ENCODE measurements at regions not wholly inside any gene's neighbourhood (a gene's known extent, or its start where the extent isn't known, plus 50 kb on each side); places are given as distances from the start of the nearest gene placed in this dataset.

DNA sequence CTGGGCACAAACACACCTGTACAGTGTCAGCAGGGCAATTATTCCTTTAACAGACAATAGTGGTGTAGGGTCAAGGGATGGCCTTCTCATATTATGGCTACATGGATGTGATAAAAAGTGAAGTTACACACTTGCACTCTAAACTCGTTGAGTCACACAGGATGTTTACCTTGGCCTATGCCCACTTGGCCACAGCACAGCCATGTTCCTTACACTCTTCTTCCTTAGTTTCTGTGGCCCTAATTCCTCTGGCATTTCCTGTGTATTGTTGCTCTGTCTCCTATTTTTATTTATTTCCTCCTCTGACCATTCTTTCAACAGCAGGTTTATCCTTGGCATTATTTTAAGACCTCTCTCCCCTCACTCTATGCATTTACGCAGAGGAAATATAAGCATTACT, 86.8 kb upstream of the NPFFR2 start:
- no peak for TF ChIP-seq POLR2A (IDR thresholded peaks at IDR 0.05; ENCODE audit: borderline replicate concordance, extremely low read depth, insufficient read depth, insufficient read length)
- TF ChIP-seq EGR1 (IDR thresholded peaks at IDR 0.05; ENCODE audit: low read depth): no peak
- no peak for TF ChIP-seq TCF7L2 (IDR thresholded peaks at IDR 0.05; ENCODE audit: borderline replicate concordance, extremely low read depth, insufficient read depth, insufficient read length)
- no peak for TF ChIP-seq JUND (IDR thresholded peaks at IDR 0.05)
- TF ChIP-seq, protein P1, sequence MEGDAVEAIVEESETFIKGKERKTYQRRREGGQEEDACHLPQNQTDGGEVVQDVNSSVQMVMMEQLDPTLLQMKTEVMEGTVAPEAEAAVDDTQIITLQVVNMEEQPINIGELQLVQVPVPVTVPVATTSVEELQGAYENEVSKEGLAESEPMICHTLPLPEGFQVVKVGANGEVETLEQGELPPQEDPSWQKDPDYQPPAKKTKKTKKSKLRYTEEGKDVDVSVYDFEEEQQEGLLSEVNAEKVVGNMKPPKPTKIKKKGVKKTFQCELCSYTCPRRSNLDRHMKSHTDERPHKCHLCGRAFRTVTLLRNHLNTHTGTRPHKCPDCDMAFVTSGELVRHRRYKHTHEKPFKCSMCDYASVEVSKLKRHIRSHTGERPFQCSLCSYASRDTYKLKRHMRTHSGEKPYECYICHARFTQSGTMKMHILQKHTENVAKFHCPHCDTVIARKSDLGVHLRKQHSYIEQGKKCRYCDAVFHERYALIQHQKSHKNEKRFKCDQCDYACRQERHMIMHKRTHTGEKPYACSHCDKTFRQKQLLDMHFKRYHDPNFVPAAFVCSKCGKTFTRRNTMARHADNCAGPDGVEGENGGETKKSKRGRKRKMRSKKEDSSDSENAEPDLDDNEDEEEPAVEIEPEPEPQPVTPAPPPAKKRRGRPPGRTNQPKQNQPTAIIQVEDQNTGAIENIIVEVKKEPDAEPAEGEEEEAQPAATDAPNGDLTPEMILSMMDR (IDR thresholded peaks at IDR 0.05 in 2 of 3, conservative IDR thresholded peaks at IDR 0.05 in 1 of 3; ENCODE audit: borderline replicate concordance in 1 of 3, insufficient read depth in 1 of 3, low read depth in 2 of 3, low read length in 2 of 3): no peak
- TF ChIP-seq YY1 (IDR thresholded peaks at IDR 0.05; ENCODE audit: extremely low read depth, insufficient replicate concordance, low read depth, low read length): no peak
- TF ChIP-seq, protein P2, sequence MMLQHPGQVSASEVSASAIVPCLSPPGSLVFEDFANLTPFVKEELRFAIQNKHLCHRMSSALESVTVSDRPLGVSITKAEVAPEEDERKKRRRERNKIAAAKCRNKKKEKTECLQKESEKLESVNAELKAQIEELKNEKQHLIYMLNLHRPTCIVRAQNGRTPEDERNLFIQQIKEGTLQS (IDR thresholded peaks at IDR 0.05): no peak
- TF ChIP-seq, protein P3, sequence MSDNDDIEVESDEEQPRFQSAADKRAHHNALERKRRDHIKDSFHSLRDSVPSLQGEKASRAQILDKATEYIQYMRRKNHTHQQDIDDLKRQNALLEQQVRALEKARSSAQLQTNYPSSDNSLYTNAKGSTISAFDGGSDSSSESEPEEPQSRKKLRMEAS (IDR thresholded peaks at IDR 0.05): no peak
- TF ChIP-seq FOSL1 (IDR thresholded peaks at IDR 0.05; ENCODE audit: low read depth): no peak
- no peak for TF ChIP-seq CBX3 (IDR thresholded peaks at IDR 0.05; ENCODE audit: low read depth)
- TF ChIP-seq SRF (IDR thresholded peaks at IDR 0.05; ENCODE audit: low read depth): no peak
- TF ChIP-seq SIN3A (IDR thresholded peaks at IDR 0.05; ENCODE audit: low read depth): no peak
- no peak for TF ChIP-seq SP1 (IDR thresholded peaks at IDR 0.05; ENCODE audit: low read depth)
- TF ChIP-seq EZH2 (IDR thresholded peaks at IDR 0.05): no peak
- no peak for TF ChIP-seq RAD21 (IDR thresholded peaks at IDR 0.05; ENCODE audit: low read depth)
- no peak for TF ChIP-seq ZFX (IDR thresholded peaks at IDR 0.05)
- no peak for TF ChIP-seq ZNF274 (IDR thresholded peaks at IDR 0.05; ENCODE audit: low read depth, low read length)
- TF ChIP-seq EZH2phosphoT487 (IDR thresholded peaks at IDR 0.05; ENCODE audit: borderline replicate concordance): no peak
- intact Hi-C loops (cut with micrococcal nuclease): no loop called here

More for the DNA sequence above, 86.8 kb upstream of the NPFFR2 start:
- Histone ChIP-seq H3K9ac (ENCODE audit: low read length) (no peak overlapping the region), H3K9me3 (ENCODE audit: control insufficient read depth in 1 of 2, insufficient read depth in 1 of 2, low read depth in 1 of 2, low read length in 2 of 2) (peaks cover 0 to 6% of the 10 kb centered on the region in 2 experiments; a peak in 2 of 4 replicates), H4K20me1 (ENCODE audit: insufficient read depth) (no peaks in the 10 kb centered on the region), H3K27ac (ENCODE audit: low read depth, low read length) (no peak overlapping the region), H3K9me2 (ENCODE audit: insufficient read depth) (no peaks in the 10 kb centered on the region), H3K27me3 (ENCODE audit: insufficient read depth, low read length) (no peaks in the 10 kb centered on the region), H3K4me2 (ENCODE audit: low read length) (no peak overlapping the region), H3K4me1 (ENCODE audit: control insufficient read depth in 1 of 2, insufficient read depth in 2 of 2, low read length in 2 of 2) (no peaks in the 10 kb centered on the region), H3K4me3 (replicated peaks in 1 of 2; ENCODE audit: low read depth in 1 of 2, low read length in 2 of 2) (no peak overlapping the region), H2AFZ (ENCODE audit: low read depth, low read length, poor library complexity, severe bottlenecking) (no peak overlapping the region), H3K79me2 (ENCODE audit: insufficient read depth, low read length) (no peaks in the 10 kb centered on the region), H3K36me3 (ENCODE audit: control insufficient read depth in 1 of 2, insufficient read depth in 2 of 2, low read length in 2 of 2) (no peaks in the 10 kb centered on the region)
- CTCF ChIA-PET: no interaction called here
- DNase-seq (ENCODE audit: low read depth, low spot score) (no peak), ATAC-seq (no peak)
- RAD21 ChIA-PET (ENCODE audit: low non-redundant PET in 1 of 2, low total read pairs in 2 of 2, uncharacterized antibody in 2 of 2, unreplicated experiment in 2 of 2): no interaction called here
- POLR2A ChIA-PET: no interaction called here
- no TSS peak for BruUV-seq (replicated peaks)

All from HCT116 (cell line).